Spinal cord (tissue), 9 donors: ENCODE measurements at regions not wholly inside any gene's neighbourhood (a gene's known extent, or its start where the extent isn't known, plus 50 kb on each side); places are given as distances from the start of the nearest gene placed in this dataset.
"Not testable (repeated sequence)": the region's sequence is repeated elsewhere in the genome, so short reads cannot be mapped to it uniquely, and the experiment has no call there.

Experiments
- DNase-seq, 6 donors: peaks; one replicate each; pipeline versions ENCODE4 v3.0.0 to v3.0.0-alpha.2; 2013 to 2015; ENCODE audit warnings: low spot score in 6 of 6, low read depth in 4 of 6
- H3K27ac ChIP-seq: one replicate; pipeline ENCODE4 v1.5.1; 2013; ENCODE audit warnings: low read depth, low read length, control low read depth
- H3K27me3 ChIP-seq: one replicate; pipeline ENCODE4 v1.6.1; 2013; ENCODE audit warnings: low read length; ENCODE audit not compliant: control insufficient read depth, insufficient read depth
- H3K36me3 ChIP-seq: one replicate; pipeline ENCODE4 v1.6.1; 2013; ENCODE audit warnings: low read length; ENCODE audit not compliant: control insufficient read depth, insufficient read depth
- H3K4me1 ChIP-seq: one replicate; pipeline ENCODE4 v1.6.1; 2013; ENCODE audit warnings: low read length; ENCODE audit not compliant: control insufficient read depth, insufficient read depth
- H3K4me3 ChIP-seq: one replicate; pipeline ENCODE4 v1.5.1; 2013; ENCODE audit warnings: low read depth, low read length, control low read depth
- H3K9me3 ChIP-seq: one replicate; pipeline ENCODE4 v1.6.1; 2013; ENCODE audit warnings: low read length; ENCODE audit not compliant: control insufficient read depth, insufficient read depth
- WGBS: methylation state at CpG from one replicate; pipeline ENCODE4 v1.1.5; 2013; ENCODE audit warnings: missing lambda C conversion rate; ENCODE audit not compliant: insufficient coverage; 5-methylcytosine and 5-hydroxymethylcytosine counted together
- donor health status: healthy.

GRCh38 chr20:25984933-25985332 is 288.3 kb upstream of the ZNF337 start:
- H3K4me1 ChIP-seq, result peaks cover 36% of the 10 kb centered on the region
- WGBS, result 70% methylated on average over 27 of the region's 27 CpGs
- DNase-seq, result peak in 5 of 6 donors; percentile 32 to 66 (median 52)
- H3K9me3 ChIP-seq, result peaks cover 1% of the 10 kb centered on the region
- H3K36me3 ChIP-seq, result peaks cover 6% of the 10 kb centered on the region
- no peak overlapping the region for H3K27ac ChIP-seq
- peak overlapping the region; percentile 31 for H3K4me3 ChIP-seq
- no peaks in the 10 kb centered on the region for H3K27me3 ChIP-seq

GRCh38 chr20:25982701-25983100 is 286.0 kb upstream of the ZNF337 start:
- H3K4me1 ChIP-seq, result peaks cover 34% of the 10 kb centered on the region
- DNase-seq, H3K27ac ChIP-seq, H3K4me3 ChIP-seq, H3K27me3 ChIP-seq, H3K9me3 ChIP-seq, H3K36me3 ChIP-seq: not testable (repeated sequence)

GRCh38 chr20:25978450-25979190 is 282.0 kb upstream of the ZNF337 start:
- DNase-seq, H3K27me3 ChIP-seq, H3K4me3 ChIP-seq, H3K4me1 ChIP-seq, H3K27ac ChIP-seq, H3K36me3 ChIP-seq, H3K9me3 ChIP-seq: not testable (repeated sequence)
- 100% methylated on average over 6 of the region's 10 CpGs for WGBS

- H3K4me1 ChIP-seq, H3K27me3 ChIP-seq, H3K4me3 ChIP-seq, H3K36me3 ChIP-seq, DNase-seq, H3K9me3 ChIP-seq, H3K27ac ChIP-seq: not testable (repeated sequence)
- 80% methylated on average over 1 of the region's 3 CpGs for WGBS
Measured at GRCh38 chr20:25975816-25976215, 279.2 kb upstream of the ZNF337 start.

GRCh38 chr20:25965203-25965602 is 268.6 kb upstream of the ZNF337 start:
- H3K4me1 ChIP-seq, H3K9me3 ChIP-seq, H3K27me3 ChIP-seq, H3K4me3 ChIP-seq, DNase-seq, H3K36me3 ChIP-seq, H3K27ac ChIP-seq: not testable (repeated sequence)
- no CpG with 5 or more reads among the region's 4 CpGs for WGBS

GRCh38 chr20:25953876-25954275 is 257.2 kb upstream of the ZNF337 start:
- not testable (repeated sequence) for DNase-seq, H3K36me3 ChIP-seq, H3K9me3 ChIP-seq, H3K4me3 ChIP-seq, H3K27me3 ChIP-seq, H3K4me1 ChIP-seq, H3K27ac ChIP-seq
- 85% methylated on average over 3 of the region's 3 CpGs for WGBS

GRCh38 chr20:25935230-25935629 is 238.6 kb upstream of the ZNF337 start:
- DNase-seq, H3K4me1 ChIP-seq, H3K27me3 ChIP-seq, H3K4me3 ChIP-seq, H3K36me3 ChIP-seq, H3K27ac ChIP-seq, H3K9me3 ChIP-seq: not testable (repeated sequence)
- no CpG with 5 or more reads among the region's 2 CpGs for WGBS

- H3K27me3 ChIP-seq, H3K4me3 ChIP-seq, H3K9me3 ChIP-seq, DNase-seq, H3K4me1 ChIP-seq, H3K27ac ChIP-seq, H3K36me3 ChIP-seq: not testable (repeated sequence)
- WGBS, result 100% methylated on average over 1 of the region's 5 CpGs
Measured at GRCh38 chr20:25932806-25933205, 236.2 kb upstream of the ZNF337 start.

GRCh38 chr20:25932170-25932569 is 235.5 kb upstream of the ZNF337 start:
- not testable (repeated sequence) for H3K9me3 ChIP-seq, H3K27ac ChIP-seq, H3K4me1 ChIP-seq, H3K36me3 ChIP-seq, H3K27me3 ChIP-seq, DNase-seq, H3K4me3 ChIP-seq
- no CpG with 5 or more reads among the region's 2 CpGs for WGBS

GRCh38 chr20:25902321-25902720 is 205.7 kb upstream of the ZNF337 start:
- not testable (repeated sequence) for H3K27me3 ChIP-seq, H3K36me3 ChIP-seq, DNase-seq, H3K4me1 ChIP-seq, H3K9me3 ChIP-seq, H3K4me3 ChIP-seq, H3K27ac ChIP-seq
